HEK293 (cell line): ENCODE measurements at regions not wholly inside any gene's neighbourhood (a gene's known extent, or its start where the extent isn't known, plus 50 kb on each side); places are given as distances from the start of the nearest gene placed in this dataset.

Source experiments
- CTCF ChIA-PET: fragments of 350-600 bp; formaldehyde crosslinking; extraction: SDS; loops from one replicate; lab custom pipeline; 2021; ENCODE audit warnings: antibody characterized with exemption; lab: Yijun Ruan, JAX
- POLR2A ChIA-PET: fragments of 300-600 bp; formaldehyde crosslinking; extraction: SDS; loops from one replicate; lab custom pipeline; 2020; ENCODE audit warnings: antibody characterized with exemption, inconsistent platforms; lab: Yijun Ruan, JAX
- H3K27ac ChIP-seq: fragments of 200-500 bp; sonication (Bioruptor generic); 2 replicates; pipeline ENCODE4 v1.5.1; 2014; ENCODE audit warnings: low read depth, low read length, control low read depth, inconsistent platforms; ENCODE audit errors: extremely low read depth
- H3K36me3 ChIP-seq, 2 experiments: fragments of 200-500 bp in 1 of 2; sonication (Bioruptor generic) in 1 of 2; 1 replicate in 1 of 2; 2 replicates in 1 of 2; pipeline ENCODE4 v1.5.1; 2014 to 2017; ENCODE audit warnings: inconsistent platforms in 2 of 2, low read length in 2 of 2; ENCODE audit not compliant: control insufficient read depth in 2 of 2, insufficient read depth in 1 of 2
- H3K4me1 ChIP-seq: fragments of 200-500 bp; sonication (Bioruptor generic); 2 replicates; pipeline ENCODE4 v1.5.1; 2014; ENCODE audit warnings: mild to moderate bottlenecking, low read length, inconsistent platforms; ENCODE audit not compliant: control insufficient read depth, insufficient read depth
- H3K4me3 ChIP-seq: 2 replicates; pipeline ENCODE4 v1.5.1; 2011; ENCODE audit warnings: low read depth, mild to moderate bottlenecking, control low read depth, low read length, moderate library complexity
- H3K9me3 ChIP-seq: fragments of 200-500 bp; sonication (Bioruptor generic); 2 replicates; pipeline ENCODE4 v1.5.1; 2014; ENCODE audit warnings: low read depth, low read length, inconsistent platforms; ENCODE audit not compliant: control insufficient read depth, insufficient read depth
- EGR2 ChIP-seq: fragments of 450-650 bp; formaldehyde crosslinking; IDR thresholded peaks from 2 replicates; pipeline ENCODE4 v1.5.1; 2016; ENCODE audit warnings: low read depth, missing biosample characterization, missing genetic modification characterization
- GLIS1 ChIP-seq: fragments of 450-650 bp; formaldehyde crosslinking; IDR thresholded peaks from 2 replicates; pipeline ENCODE4 v1.5.1; 2016; ENCODE audit warnings: missing biosample characterization, missing genetic modification characterization
- KLF8 ChIP-seq: fragments of 450-650 bp; formaldehyde crosslinking; IDR thresholded peaks from 2 replicates; pipeline ENCODE4 v1.5.1; 2016; ENCODE audit warnings: missing biosample characterization, missing genetic modification characterization
- KLF9 ChIP-seq: fragments of 450-650 bp; formaldehyde crosslinking; IDR thresholded peaks from 2 replicates; pipeline ENCODE4 v1.5.1; 2016; ENCODE audit warnings: missing biosample characterization, missing genetic modification characterization, low read depth
- ZBTB8A ChIP-seq: fragments of 450-650 bp; formaldehyde crosslinking; IDR thresholded peaks from 2 replicates; pipeline ENCODE4 v1.5.1; 2016; ENCODE audit warnings: missing biosample characterization, missing genetic modification characterization
- ZFP37 ChIP-seq: fragments of 450-650 bp; formaldehyde crosslinking; IDR thresholded peaks from 2 replicates; pipeline ENCODE4 v1.5.1; 2016; ENCODE audit warnings: missing biosample characterization, missing genetic modification characterization
- ZNF133 ChIP-seq: fragments of 450-650 bp; formaldehyde crosslinking; IDR thresholded peaks from 2 replicates; pipeline ENCODE4 v1.5.1; 2016; ENCODE audit warnings: missing biosample characterization, missing genetic modification characterization
- ZNF174 ChIP-seq: fragments of 450-650 bp; formaldehyde crosslinking; IDR thresholded peaks from 2 replicates; pipeline ENCODE4 v1.5.0; 2017; ENCODE audit warnings: missing biosample characterization, mild to moderate bottlenecking, missing genetic modification characterization
- ZNF184 ChIP-seq: fragments of 450-650 bp; IDR thresholded peaks from 2 replicates; pipeline ENCODE4 v1.5.1; 2018; ENCODE audit warnings: missing biosample characterization, mild to moderate bottlenecking, missing genetic modification characterization
- ZNF2 ChIP-seq: fragments of 450-650 bp; formaldehyde crosslinking; IDR thresholded peaks from 2 replicates; pipeline ENCODE4 v1.5.1; 2016; ENCODE audit warnings: missing biosample characterization, missing genetic modification characterization
- ZNF324 ChIP-seq: fragments of 450-650 bp; formaldehyde crosslinking; IDR thresholded peaks from 2 replicates; pipeline ENCODE4 v1.5.1; 2016; ENCODE audit warnings: missing biosample characterization, missing genetic modification characterization
- ZNF391 ChIP-seq: fragments of 450-650 bp; formaldehyde crosslinking; IDR thresholded peaks from 2 replicates; pipeline ENCODE4 v1.5.1; 2016; ENCODE audit warnings: low read depth, missing biosample characterization, missing genetic modification characterization, borderline replicate concordance
- ZNF555 ChIP-seq: fragments of 450-650 bp; formaldehyde crosslinking; conservative IDR thresholded peaks from 2 replicates; pipeline ENCODE4 v1.5.1; 2017; ENCODE audit warnings: missing biosample characterization, mild to moderate bottlenecking, missing genetic modification characterization, inconsistent platforms
- ZNF626 ChIP-seq: fragments of 450-650 bp; sonication (Bioruptor Pico); formaldehyde crosslinking; IDR thresholded peaks from 2 replicates; pipeline ENCODE4 v1.5.1; 2018; ENCODE audit warnings: missing biosample characterization, missing genetic modification characterization, inconsistent platforms
- ZNF629 ChIP-seq: fragments of 450-650 bp; formaldehyde crosslinking; IDR thresholded peaks from 2 replicates; pipeline ENCODE4 v1.5.1; 2017; ENCODE audit warnings: missing biosample characterization, missing genetic modification characterization
- ZNF677 ChIP-seq: fragments of 450-650 bp; IDR thresholded peaks from 2 replicates; pipeline ENCODE4 v1.5.0; 2018; ENCODE audit warnings: missing biosample characterization, mild to moderate bottlenecking, missing genetic modification characterization, moderate library complexity
- ZNF747 ChIP-seq: fragments of 450-650 bp; formaldehyde crosslinking; IDR thresholded peaks from 2 replicates; pipeline ENCODE4 v1.5.1; 2016; ENCODE audit warnings: missing biosample characterization, missing genetic modification characterization
- ZNF830 ChIP-seq: fragments of 450-650 bp; IDR thresholded peaks from 2 replicates; pipeline ENCODE4 v1.5.0; 2018; ENCODE audit warnings: missing biosample characterization, missing genetic modification characterization, low read depth, mild to moderate bottlenecking, moderate library complexity
- ZSCAN16 ChIP-seq: fragments of 450-650 bp; formaldehyde crosslinking; IDR thresholded peaks from 2 replicates; pipeline ENCODE4 v1.5.1; 2016; ENCODE audit warnings: missing biosample characterization, missing genetic modification characterization
- TF ChIP-seq, protein P1 (sequence below): fragments of 450-650 bp; formaldehyde crosslinking; IDR thresholded peaks from 2 replicates; pipeline ENCODE4 v1.5.1; 2016; ENCODE audit warnings: missing biosample characterization, missing genetic modification characterization
- TF ChIP-seq, protein P2 (sequence below): fragments of 450-650 bp; formaldehyde crosslinking; IDR thresholded peaks from 2 replicates; pipeline ENCODE4 v1.5.1; 2016; ENCODE audit warnings: missing biosample characterization, missing genetic modification characterization
- TF ChIP-seq, protein P3 (sequence below): fragments of 450-650 bp; formaldehyde crosslinking; IDR thresholded peaks from 2 replicates; pipeline ENCODE4 v1.5.1; 2016; ENCODE audit warnings: missing biosample characterization, missing genetic modification characterization, borderline replicate concordance
- TF ChIP-seq, protein P4 (sequence below): fragments of 450-650 bp; formaldehyde crosslinking; IDR thresholded peaks from 2 replicates; pipeline ENCODE4 v1.5.1; 2016; ENCODE audit warnings: missing biosample characterization, missing genetic modification characterization, borderline replicate concordance
- TF ChIP-seq, protein P5 (sequence below): fragments of 450-650 bp; formaldehyde crosslinking; IDR thresholded peaks from 2 replicates; pipeline ENCODE4 v1.5.1; 2017; ENCODE audit warnings: missing biosample characterization, missing genetic modification characterization
- TF ChIP-seq, protein P6 (sequence below): fragments of 450-650 bp; formaldehyde crosslinking; IDR thresholded peaks from 2 replicates; pipeline ENCODE4 v1.5.1; 2016; ENCODE audit warnings: missing biosample characterization, missing genetic modification characterization

DNA sequence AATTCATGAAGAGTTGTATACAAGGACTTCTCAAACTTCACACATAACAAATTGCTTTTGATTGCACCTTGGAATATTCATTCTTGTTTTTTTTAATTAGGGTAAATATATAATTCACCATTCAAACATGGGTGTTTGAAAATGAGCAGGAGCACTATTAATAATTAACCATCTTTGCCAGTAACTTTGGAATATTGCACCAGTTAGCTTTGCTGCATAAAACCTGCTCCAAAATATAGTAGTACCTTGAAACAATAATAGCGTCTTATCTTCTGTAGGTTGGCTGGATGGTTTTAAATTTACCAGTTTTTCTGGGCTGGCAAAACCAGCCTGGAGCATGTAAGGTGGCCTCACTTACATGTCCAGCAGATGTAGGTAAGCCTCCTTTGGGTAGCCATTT, 1112.4 kb downstream of the TRHDE start:
- POLR2A ChIA-PET, result no interaction called here

DNA sequence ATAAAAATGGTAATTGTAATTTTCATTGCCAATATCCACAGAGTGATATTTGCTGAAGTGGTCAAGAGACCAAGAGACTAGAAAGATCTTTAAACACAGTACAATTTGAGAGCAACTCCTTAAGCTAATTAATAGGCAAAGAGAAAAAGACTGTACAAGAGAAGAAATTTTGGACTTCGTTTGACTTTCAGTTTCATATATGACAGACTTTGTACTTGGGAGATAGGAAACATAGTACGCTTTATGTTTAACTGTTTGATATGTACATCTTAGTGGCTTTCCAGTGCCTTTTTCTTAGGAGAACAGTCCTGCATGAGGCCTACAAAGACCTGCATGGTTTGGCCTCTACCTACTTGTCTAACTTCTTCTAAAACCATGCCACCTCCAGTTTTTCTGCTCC, 1118.1 kb downstream of the TRHDE start:
- Histone ChIP-seq H3K4me3 (no peak overlapping the region), H3K4me1 (no peaks in the 10 kb centered on the region), H3K36me3 (no peaks in the 10 kb centered on the region), H3K27ac (no peak overlapping the region), H3K9me3 (no peaks in the 10 kb centered on the region)
- POLR2A ChIA-PET, result no interaction called here
- CTCF ChIA-PET, result interaction anchor here (0.7 kb wide), 1 partner anchor 122 kb away, joined by 3 read pairs; no protein-coding TSS in a partner anchor
- TF ChIP-seq ZFP37 (tag by site-specific recombination) (no peak), ZNF629 (no peak), KLF8 (tag by site-specific recombination) (no peak), ZNF324 (tag by site-specific recombination) (no peak), KLF9 (no peak), ZNF626 (tag by site-specific recombination) (no peak), ZNF677 (tag by site-specific recombination) (no peak), EGR2 (tag by site-specific recombination) (no peak), ZNF184 (tag by site-specific recombination) (no peak)
- TF ChIP-seq, protein P1, sequence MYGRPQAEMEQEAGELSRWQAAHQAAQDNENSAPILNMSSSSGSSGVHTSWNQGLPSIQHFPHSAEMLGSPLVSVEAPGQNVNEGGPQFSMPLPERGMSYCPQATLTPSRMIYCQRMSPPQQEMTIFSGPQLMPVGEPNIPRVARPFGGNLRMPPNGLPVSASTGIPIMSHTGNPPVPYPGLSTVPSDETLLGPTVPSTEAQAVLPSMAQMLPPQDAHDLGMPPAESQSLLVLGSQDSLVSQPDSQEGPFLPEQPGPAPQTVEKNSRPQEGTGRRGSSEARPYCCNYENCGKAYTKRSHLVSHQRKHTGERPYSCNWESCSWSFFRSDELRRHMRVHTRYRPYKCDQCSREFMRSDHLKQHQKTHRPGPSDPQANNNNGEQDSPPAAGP (tag by site-specific recombination), result no peak
- TF ChIP-seq, protein P2, sequence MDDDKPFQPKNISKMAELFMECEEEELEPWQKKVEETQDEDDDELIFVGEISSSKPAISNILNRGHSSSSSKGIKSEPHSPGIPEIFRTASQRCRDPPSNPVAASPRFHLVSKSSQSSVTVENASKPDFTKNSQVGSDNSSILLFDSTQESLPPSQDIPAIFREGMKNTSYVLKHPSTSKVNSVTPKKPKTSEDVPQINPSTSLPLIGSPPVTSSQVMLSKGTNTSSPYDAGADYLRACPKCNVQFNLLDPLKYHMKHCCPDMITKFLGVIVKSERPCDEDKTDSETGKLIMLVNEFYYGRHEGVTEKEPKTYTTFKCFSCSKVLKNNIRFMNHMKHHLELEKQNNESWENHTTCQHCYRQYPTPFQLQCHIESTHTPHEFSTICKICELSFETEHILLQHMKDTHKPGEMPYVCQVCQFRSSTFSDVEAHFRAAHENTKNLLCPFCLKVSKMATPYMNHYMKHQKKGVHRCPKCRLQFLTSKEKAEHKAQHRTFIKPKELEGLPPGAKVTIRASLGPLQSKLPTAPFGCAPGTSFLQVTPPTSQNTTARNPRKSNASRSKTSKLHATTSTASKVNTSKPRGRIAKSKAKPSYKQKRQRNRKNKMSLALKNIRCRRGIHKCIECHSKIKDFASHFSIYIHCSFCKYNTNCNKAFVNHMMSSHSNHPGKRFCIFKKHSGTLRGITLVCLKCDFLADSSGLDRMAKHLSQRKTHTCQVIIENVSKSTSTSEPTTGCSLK (tag by site-specific recombination), result no peak
- TF ChIP-seq, protein P3, sequence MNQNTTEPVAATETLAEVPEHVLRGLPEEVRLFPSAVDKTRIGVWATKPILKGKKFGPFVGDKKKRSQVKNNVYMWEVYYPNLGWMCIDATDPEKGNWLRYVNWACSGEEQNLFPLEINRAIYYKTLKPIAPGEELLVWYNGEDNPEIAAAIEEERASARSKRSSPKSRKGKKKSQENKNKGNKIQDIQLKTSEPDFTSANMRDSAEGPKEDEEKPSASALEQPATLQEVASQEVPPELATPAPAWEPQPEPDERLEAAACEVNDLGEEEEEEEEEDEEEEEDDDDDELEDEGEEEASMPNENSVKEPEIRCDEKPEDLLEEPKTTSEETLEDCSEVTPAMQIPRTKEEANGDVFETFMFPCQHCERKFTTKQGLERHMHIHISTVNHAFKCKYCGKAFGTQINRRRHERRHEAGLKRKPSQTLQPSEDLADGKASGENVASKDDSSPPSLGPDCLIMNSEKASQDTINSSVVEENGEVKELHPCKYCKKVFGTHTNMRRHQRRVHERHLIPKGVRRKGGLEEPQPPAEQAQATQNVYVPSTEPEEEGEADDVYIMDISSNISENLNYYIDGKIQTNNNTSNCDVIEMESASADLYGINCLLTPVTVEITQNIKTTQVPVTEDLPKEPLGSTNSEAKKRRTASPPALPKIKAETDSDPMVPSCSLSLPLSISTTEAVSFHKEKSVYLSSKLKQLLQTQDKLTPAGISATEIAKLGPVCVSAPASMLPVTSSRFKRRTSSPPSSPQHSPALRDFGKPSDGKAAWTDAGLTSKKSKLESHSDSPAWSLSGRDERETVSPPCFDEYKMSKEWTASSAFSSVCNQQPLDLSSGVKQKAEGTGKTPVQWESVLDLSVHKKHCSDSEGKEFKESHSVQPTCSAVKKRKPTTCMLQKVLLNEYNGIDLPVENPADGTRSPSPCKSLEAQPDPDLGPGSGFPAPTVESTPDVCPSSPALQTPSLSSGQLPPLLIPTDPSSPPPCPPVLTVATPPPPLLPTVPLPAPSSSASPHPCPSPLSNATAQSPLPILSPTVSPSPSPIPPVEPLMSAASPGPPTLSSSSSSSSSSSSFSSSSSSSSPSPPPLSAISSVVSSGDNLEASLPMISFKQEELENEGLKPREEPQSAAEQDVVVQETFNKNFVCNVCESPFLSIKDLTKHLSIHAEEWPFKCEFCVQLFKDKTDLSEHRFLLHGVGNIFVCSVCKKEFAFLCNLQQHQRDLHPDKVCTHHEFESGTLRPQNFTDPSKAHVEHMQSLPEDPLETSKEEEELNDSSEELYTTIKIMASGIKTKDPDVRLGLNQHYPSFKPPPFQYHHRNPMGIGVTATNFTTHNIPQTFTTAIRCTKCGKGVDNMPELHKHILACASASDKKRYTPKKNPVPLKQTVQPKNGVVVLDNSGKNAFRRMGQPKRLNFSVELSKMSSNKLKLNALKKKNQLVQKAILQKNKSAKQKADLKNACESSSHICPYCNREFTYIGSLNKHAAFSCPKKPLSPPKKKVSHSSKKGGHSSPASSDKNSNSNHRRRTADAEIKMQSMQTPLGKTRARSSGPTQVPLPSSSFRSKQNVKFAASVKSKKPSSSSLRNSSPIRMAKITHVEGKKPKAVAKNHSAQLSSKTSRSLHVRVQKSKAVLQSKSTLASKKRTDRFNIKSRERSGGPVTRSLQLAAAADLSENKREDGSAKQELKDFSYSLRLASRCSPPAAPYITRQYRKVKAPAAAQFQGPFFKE (tag by site-specific recombination), result no peak
- TF ChIP-seq, protein P4, sequence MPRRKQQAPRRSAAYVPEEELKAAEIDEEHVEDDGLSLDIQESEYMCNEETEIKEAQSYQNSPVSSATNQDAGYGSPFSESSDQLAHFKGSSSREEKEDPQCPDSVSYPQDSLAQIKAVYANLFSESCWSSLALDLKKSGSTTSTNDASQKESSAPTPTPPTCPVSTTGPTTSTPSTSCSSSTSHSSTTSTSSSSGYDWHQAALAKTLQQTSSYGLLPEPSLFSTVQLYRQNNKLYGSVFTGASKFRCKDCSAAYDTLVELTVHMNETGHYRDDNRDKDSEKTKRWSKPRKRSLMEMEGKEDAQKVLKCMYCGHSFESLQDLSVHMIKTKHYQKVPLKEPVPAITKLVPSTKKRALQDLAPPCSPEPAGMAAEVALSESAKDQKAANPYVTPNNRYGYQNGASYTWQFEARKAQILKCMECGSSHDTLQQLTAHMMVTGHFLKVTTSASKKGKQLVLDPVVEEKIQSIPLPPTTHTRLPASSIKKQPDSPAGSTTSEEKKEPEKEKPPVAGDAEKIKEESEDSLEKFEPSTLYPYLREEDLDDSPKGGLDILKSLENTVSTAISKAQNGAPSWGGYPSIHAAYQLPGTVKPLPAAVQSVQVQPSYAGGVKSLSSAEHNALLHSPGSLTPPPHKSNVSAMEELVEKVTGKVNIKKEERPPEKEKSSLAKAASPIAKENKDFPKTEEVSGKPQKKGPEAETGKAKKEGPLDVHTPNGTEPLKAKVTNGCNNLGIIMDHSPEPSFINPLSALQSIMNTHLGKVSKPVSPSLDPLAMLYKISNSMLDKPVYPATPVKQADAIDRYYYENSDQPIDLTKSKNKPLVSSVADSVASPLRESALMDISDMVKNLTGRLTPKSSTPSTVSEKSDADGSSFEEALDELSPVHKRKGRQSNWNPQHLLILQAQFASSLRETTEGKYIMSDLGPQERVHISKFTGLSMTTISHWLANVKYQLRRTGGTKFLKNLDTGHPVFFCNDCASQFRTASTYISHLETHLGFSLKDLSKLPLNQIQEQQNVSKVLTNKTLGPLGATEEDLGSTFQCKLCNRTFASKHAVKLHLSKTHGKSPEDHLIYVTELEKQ (tag by site-specific recombination), result no peak
- TF ChIP-seq, protein P5, sequence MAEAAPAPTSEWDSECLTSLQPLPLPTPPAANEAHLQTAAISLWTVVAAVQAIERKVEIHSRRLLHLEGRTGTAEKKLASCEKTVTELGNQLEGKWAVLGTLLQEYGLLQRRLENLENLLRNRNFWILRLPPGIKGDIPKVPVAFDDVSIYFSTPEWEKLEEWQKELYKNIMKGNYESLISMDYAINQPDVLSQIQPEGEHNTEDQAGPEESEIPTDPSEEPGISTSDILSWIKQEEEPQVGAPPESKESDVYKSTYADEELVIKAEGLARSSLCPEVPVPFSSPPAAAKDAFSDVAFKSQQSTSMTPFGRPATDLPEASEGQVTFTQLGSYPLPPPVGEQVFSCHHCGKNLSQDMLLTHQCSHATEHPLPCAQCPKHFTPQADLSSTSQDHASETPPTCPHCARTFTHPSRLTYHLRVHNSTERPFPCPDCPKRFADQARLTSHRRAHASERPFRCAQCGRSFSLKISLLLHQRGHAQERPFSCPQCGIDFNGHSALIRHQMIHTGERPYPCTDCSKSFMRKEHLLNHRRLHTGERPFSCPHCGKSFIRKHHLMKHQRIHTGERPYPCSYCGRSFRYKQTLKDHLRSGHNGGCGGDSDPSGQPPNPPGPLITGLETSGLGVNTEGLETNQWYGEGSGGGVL (tag by site-specific recombination), result no peak

More for the DNA sequence above, 1112.4 kb downstream of the TRHDE start:
- CTCF ChIA-PET, result no interaction called here
- H3K4me1 ChIP-seq, result no peaks in the 10 kb centered on the region
- H3K27ac ChIP-seq, result no peak overlapping the region
- H3K36me3 ChIP-seq, result no peaks in the 10 kb centered on the region
- TF ChIP-seq ZNF133 (tag by site-specific recombination) (no peak), ZSCAN16 (tag by site-specific recombination) (no peak), ZNF555 (no peak), GLIS1 (tag by site-specific recombination) (no peak), ZNF391 (tag by site-specific recombination) (no peak), ZNF2 (tag by site-specific recombination) (no peak), ZNF830 (no peak), ZNF747 (no peak), ZBTB8A (tag by site-specific recombination) (no peak), ZNF174 (tag by site-specific recombination) (no peak)
- TF ChIP-seq, protein P6, sequence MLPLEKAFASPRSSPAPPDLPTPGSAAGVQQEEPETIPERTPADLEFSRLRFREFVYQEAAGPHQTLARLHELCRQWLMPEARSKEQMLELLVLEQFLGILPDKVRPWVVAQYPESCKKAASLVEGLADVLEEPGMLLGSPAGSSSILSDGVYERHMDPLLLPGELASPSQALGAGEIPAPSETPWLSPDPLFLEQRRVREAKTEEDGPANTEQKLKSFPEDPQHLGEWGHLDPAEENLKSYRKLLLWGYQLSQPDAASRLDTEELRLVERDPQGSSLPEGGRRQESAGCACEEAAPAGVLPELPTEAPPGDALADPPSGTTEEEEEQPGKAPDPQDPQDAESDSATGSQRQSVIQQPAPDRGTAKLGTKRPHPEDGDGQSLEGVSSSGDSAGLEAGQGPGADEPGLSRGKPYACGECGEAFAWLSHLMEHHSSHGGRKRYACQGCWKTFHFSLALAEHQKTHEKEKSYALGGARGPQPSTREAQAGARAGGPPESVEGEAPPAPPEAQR (tag by site-specific recombination), result no peak
- H3K4me3 ChIP-seq, result no peak overlapping the region
- no peaks in the 10 kb centered on the region; the same call in 1 of the 2 replicates for H3K9me3 ChIP-seq
